ENCODE measurements at regions not wholly inside any gene's neighbourhood (a gene's known extent, or its start where the extent isn't known, plus 50 kb on each side); places are given as distances from the start of the nearest gene placed in this dataset.
"Not testable (repeated sequence)": the region's sequence is repeated elsewhere in the genome, so short reads cannot be mapped to it uniquely, and the experiment has no call there.

- DNase-seq (ENCODE audit: low read depth), result no peak
- in situ Hi-C loops (cut with HindIII; ENCODE audit: low pct_unique_long_range_greater_than_20kb, low sequenced_read_pairs), result no loop called here
Observed at GRCh38 chrX:75673468-75673867, 111.6 kb downstream of the MAGEE2 start.

GRCh38 chrX:75655627-75656026, 129.4 kb downstream of the MAGEE2 start:
- in situ Hi-C loops (cut with HindIII; ENCODE audit: low pct_unique_long_range_greater_than_20kb, low sequenced_read_pairs), result no loop called here

GRCh38 chrX:75649829-75650228, 127.0 kb upstream of the ZDHHC15 start:
- in situ Hi-C loops (cut with HindIII; ENCODE audit: low pct_unique_long_range_greater_than_20kb, low sequenced_read_pairs), result no loop called here
- DNase-seq (ENCODE audit: low read depth), result no peak

More at GRCh38 chrX:75655627-75656026, 129.4 kb downstream of the MAGEE2 start:
- no peak for DNase-seq (ENCODE audit: low read depth)

- in situ Hi-C loops (cut with HindIII; ENCODE audit: low pct_unique_long_range_greater_than_20kb, low sequenced_read_pairs), result no loop called here
- no peak for DNase-seq (ENCODE audit: low read depth)
Observed at GRCh38 chrX:75648803-75649588, 126.2 kb upstream of the ZDHHC15 start.

- in situ Hi-C loops (cut with HindIII; ENCODE audit: low pct_unique_long_range_greater_than_20kb, low sequenced_read_pairs), result no loop called here
- DNase-seq (ENCODE audit: low read depth), result no peak
Observed at GRCh38 chrX:75642811-75643361, 120.0 kb upstream of the ZDHHC15 start.

GRCh38 chrX:75638332-75638731, 115.5 kb upstream of the ZDHHC15 start:
- in situ Hi-C loops (cut with HindIII; ENCODE audit: low pct_unique_long_range_greater_than_20kb, low sequenced_read_pairs), result no loop called here
- no peak for DNase-seq (ENCODE audit: low read depth)

- in situ Hi-C loops (cut with HindIII; ENCODE audit: low pct_unique_long_range_greater_than_20kb, low sequenced_read_pairs), result no loop called here
- DNase-seq (ENCODE audit: low read depth), result no peak
Observed at GRCh38 chrX:75625232-75625631, 102.4 kb upstream of the ZDHHC15 start.

GRCh38 chrX:75623535-75623934, 100.7 kb upstream of the ZDHHC15 start:
- in situ Hi-C loops (cut with HindIII; ENCODE audit: low pct_unique_long_range_greater_than_20kb, low sequenced_read_pairs), result no loop called here

GRCh38 chrX:75609406-75609805, 86.6 kb upstream of the ZDHHC15 start:
- DNase-seq (ENCODE audit: low read depth), result no peak
- in situ Hi-C loops (cut with HindIII; ENCODE audit: low pct_unique_long_range_greater_than_20kb, low sequenced_read_pairs), result no loop called here

More at GRCh38 chrX:75623535-75623934, 100.7 kb upstream of the ZDHHC15 start:
- DNase-seq (ENCODE audit: low read depth), result no peak

GRCh38 chrX:75603833-75604232, 81.0 kb upstream of the ZDHHC15 start:
- in situ Hi-C loops (cut with HindIII; ENCODE audit: low pct_unique_long_range_greater_than_20kb, low sequenced_read_pairs), result no loop called here
- peak; percentile 1 for DNase-seq (ENCODE audit: low read depth)

- not testable (repeated sequence) for DNase-seq (ENCODE audit: low read depth)
Observed at GRCh38 chrX:75602022-75602421, 79.2 kb upstream of the ZDHHC15 start.

GRCh38 chrX:75596178-75596577, 73.3 kb upstream of the ZDHHC15 start:
- DNase-seq (ENCODE audit: low read depth), result no peak
- in situ Hi-C loops (cut with HindIII; ENCODE audit: low pct_unique_long_range_greater_than_20kb, low sequenced_read_pairs), result no loop called here

More at GRCh38 chrX:75602022-75602421, 79.2 kb upstream of the ZDHHC15 start:
- in situ Hi-C loops (cut with HindIII; ENCODE audit: low pct_unique_long_range_greater_than_20kb, low sequenced_read_pairs), result not testable (repeated sequence)

GRCh38 chrX:75593186-75593585, 70.3 kb upstream of the ZDHHC15 start:
- DNase-seq (ENCODE audit: low read depth); in situ Hi-C loops (cut with HindIII; ENCODE audit: low pct_unique_long_range_greater_than_20kb, low sequenced_read_pairs): not testable (repeated sequence)

GRCh38 chrX:75582511-75582910, 59.7 kb upstream of the ZDHHC15 start:
- in situ Hi-C loops (cut with HindIII; ENCODE audit: low pct_unique_long_range_greater_than_20kb, low sequenced_read_pairs), result no loop called here

More at GRCh38 chrX:75582511-75582910, 59.7 kb upstream of the ZDHHC15 start:
- DNase-seq (ENCODE audit: low read depth), result no peak

All from Caki2 (cell line).